HG03064 (cell line): ENCODE measurements at regions not wholly inside any gene's neighbourhood (a gene's known extent, or its start where the extent isn't known, plus 50 kb on each side); places are given as distances from the start of the nearest gene placed in this dataset.
"Not testable (repeated sequence)": the region's sequence is repeated elsewhere in the genome, so short reads cannot be mapped to it uniquely, and the experiment has no call there.

Experiments used
- ATAC-seq: cut with Tn5 transposase; IDR thresholded peaks from one replicate; pipeline ENCODE4 v1.9.1; 2021; ENCODE audit warnings: low read depth; ENCODE audit not compliant: unreplicated experiment

- not testable (repeated sequence) for ATAC-seq
Observed at GRCh38 chr17:20933040-20933439, 109.8 kb downstream of the USP22 start.

GRCh38 chr17:20934288-20934687 lies 108.5 kb downstream of the USP22 start:
- no peak for ATAC-seq

- no peak for ATAC-seq
Observed at GRCh38 chr17:20935740-20936139, 107.1 kb downstream of the USP22 start.

- ATAC-seq: no peak
Observed at GRCh38 chr17:20938244-20938643, 104.6 kb downstream of the USP22 start.

- ATAC-seq: no peak
Observed at GRCh38 chr17:20938988-20939615, 103.7 kb downstream of the USP22 start.

GRCh38 chr17:20941872-20942271 lies 100.9 kb downstream of the USP22 start:
- ATAC-seq: no peak

- ATAC-seq: no peak
Observed at GRCh38 chr17:20944014-20944865, 98.6 kb downstream of the USP22 start.

GRCh38 chr17:20947708-20948107 lies 95.1 kb downstream of the USP22 start:
- ATAC-seq: not testable (repeated sequence)

- ATAC-seq: no peak
Observed at GRCh38 chr17:20948984-20949777, 93.6 kb downstream of the USP22 start.
